ENCODE measurements at regions not wholly inside any gene's neighbourhood (a gene's known extent, or its start where the extent isn't known, plus 50 kb on each side); places are given as distances from the start of the nearest gene placed in this dataset.

DNA sequence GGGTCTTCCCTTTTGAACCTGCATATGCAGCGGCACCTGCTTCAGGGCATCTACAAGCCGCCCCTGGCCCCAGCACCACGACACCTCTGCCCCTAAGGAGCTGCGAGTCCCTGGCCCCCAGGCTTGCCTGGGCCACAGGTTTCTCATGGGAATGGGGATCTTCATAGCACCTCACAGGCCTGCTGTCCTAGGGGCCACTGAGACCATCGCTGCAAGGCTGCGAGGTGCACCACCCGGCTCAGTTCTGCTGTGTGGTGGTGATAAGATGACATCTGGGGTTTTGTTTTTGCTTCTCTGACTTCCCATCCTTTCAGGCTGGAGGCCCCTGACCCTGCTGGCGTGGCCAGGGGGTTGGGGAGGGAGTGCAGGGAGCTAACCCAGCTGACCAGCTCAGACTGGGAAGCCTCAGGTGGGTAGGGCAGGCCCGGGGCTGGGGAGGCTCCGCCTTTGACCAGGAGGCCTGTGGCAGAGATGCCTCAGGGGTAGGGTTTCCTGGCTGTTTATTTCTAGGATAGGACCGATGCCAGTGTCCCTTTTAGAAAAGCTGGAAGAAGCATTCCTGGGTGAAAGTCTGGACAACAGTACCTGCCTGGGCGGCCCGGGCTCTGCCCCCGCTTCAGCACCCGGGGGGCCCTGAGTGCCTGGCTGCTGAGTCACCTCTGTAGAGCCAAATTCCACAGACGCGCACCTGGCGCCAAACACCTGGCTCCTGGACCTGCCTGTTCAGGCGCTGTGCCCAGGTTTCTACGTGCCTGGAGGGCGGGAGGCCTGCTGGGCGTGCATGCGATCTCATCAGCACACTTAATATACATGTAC lies 264.7 kb downstream of the DLL1 start:
- H3K9ac ChIP-seq (ENCODE audit: low read depth, low read length), result no peak overlapping the region
- TF ChIP-seq, protein P1, sequence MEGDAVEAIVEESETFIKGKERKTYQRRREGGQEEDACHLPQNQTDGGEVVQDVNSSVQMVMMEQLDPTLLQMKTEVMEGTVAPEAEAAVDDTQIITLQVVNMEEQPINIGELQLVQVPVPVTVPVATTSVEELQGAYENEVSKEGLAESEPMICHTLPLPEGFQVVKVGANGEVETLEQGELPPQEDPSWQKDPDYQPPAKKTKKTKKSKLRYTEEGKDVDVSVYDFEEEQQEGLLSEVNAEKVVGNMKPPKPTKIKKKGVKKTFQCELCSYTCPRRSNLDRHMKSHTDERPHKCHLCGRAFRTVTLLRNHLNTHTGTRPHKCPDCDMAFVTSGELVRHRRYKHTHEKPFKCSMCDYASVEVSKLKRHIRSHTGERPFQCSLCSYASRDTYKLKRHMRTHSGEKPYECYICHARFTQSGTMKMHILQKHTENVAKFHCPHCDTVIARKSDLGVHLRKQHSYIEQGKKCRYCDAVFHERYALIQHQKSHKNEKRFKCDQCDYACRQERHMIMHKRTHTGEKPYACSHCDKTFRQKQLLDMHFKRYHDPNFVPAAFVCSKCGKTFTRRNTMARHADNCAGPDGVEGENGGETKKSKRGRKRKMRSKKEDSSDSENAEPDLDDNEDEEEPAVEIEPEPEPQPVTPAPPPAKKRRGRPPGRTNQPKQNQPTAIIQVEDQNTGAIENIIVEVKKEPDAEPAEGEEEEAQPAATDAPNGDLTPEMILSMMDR (IDR thresholded peaks at IDR 0.05; ENCODE audit: borderline replicate concordance, extremely low read depth, low read length, poor library complexity, severe bottlenecking), result no peak
- no peak for TF ChIP-seq EZH2 (IDR thresholded peaks at IDR 0.05; ENCODE audit: borderline replicate concordance, low read depth, low read length, severe bottlenecking)
- no peak overlapping the region for H2AFZ ChIP-seq (ENCODE audit: low read depth, low read length)
- H4K20me1 ChIP-seq (ENCODE audit: insufficient read depth, low read length), result no peaks in the 10 kb centered on the region; the same call in 1 of the 2 replicates
- no peaks in the 10 kb centered on the region for H3K79me2 ChIP-seq (ENCODE audit: insufficient read depth, low read length)
- no peaks in the 10 kb centered on the region for H3K36me3 ChIP-seq (ENCODE audit: insufficient read depth, low read length)
- no peaks in the 10 kb centered on the region for H3K27me3 ChIP-seq (ENCODE audit: insufficient read depth, low read length, poor library complexity)
- H3K9me3 ChIP-seq (ENCODE audit: insufficient read depth, low read length, severe bottlenecking), result no peaks in the 10 kb centered on the region
- no peak overlapping the region for H3K4me3 ChIP-seq (ENCODE audit: low read depth in 1 of 2, low read length in 2 of 2)
- no peak overlapping the region for H3K27ac ChIP-seq (ENCODE audit: low read length)
- no peaks in the 10 kb centered on the region for H3K4me1 ChIP-seq (ENCODE audit: insufficient read depth, low read length)
- DNase-seq (no peak), ATAC-seq (ENCODE audit: insufficient read depth, low read depth) (no peak)
- no peak overlapping the region for H3K4me2 ChIP-seq (ENCODE audit: insufficient read depth, low read length)

DNA sequence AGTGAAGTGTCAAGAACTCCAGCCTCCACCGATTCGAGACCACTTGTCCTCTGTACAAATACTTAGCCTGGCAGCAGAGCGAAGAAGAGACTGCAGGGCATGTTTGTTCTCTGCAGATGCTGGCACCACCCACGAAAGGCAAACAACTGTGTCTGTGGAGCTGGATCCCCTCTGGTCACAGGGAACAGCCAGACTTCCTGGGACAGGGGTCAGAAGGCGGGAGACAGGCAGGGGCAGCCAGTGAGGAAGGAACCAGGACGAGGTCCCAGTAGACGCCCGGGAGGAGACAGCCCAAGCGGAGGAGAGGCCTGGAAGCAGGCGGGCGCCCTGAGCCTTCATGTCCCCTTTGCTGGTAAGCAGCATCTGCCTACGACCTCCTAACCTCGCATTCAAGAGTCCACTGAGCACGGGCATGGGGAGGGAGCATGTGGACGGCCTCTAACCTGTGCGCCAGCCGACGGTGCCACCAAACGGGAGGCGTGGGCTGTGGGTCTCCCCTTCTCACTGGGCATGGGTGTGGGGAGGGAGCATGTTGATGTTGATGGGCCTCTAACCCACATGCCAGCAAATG lies 265.5 kb downstream of the DLL1 start:
- Histone ChIP-seq H3K79me2 (ENCODE audit: insufficient read depth, low read length) (no peaks in the 10 kb centered on the region), H3K4me1 (ENCODE audit: insufficient read depth, low read length) (no peaks in the 10 kb centered on the region), H3K27me3 (ENCODE audit: insufficient read depth, low read length, poor library complexity) (no peaks in the 10 kb centered on the region), H3K4me2 (ENCODE audit: insufficient read depth, low read length) (no peak overlapping the region), H3K27ac (ENCODE audit: low read length) (no peak overlapping the region), H3K9ac (ENCODE audit: low read depth, low read length) (no peak overlapping the region), H3K9me3 (ENCODE audit: insufficient read depth, low read length, severe bottlenecking) (no peaks in the 10 kb centered on the region), H3K4me3 (ENCODE audit: low read depth in 1 of 2, low read length in 2 of 2) (no peak overlapping the region), H2AFZ (ENCODE audit: low read depth, low read length) (no peak overlapping the region), H3K36me3 (ENCODE audit: insufficient read depth, low read length) (no peaks in the 10 kb centered on the region), H4K20me1 (ENCODE audit: insufficient read depth, low read length) (no peaks in the 10 kb centered on the region; the same call in 1 of the 2 replicates)
- TF ChIP-seq EZH2 (IDR thresholded peaks at IDR 0.05; ENCODE audit: borderline replicate concordance, low read depth, low read length, severe bottlenecking), result no peak
- TF ChIP-seq, protein P1 (IDR thresholded peaks at IDR 0.05; ENCODE audit: borderline replicate concordance, extremely low read depth, low read length, poor library complexity, severe bottlenecking), result no peak
- DNase-seq (no peak), ATAC-seq (ENCODE audit: insufficient read depth, low read depth) (no peak)

DNA sequence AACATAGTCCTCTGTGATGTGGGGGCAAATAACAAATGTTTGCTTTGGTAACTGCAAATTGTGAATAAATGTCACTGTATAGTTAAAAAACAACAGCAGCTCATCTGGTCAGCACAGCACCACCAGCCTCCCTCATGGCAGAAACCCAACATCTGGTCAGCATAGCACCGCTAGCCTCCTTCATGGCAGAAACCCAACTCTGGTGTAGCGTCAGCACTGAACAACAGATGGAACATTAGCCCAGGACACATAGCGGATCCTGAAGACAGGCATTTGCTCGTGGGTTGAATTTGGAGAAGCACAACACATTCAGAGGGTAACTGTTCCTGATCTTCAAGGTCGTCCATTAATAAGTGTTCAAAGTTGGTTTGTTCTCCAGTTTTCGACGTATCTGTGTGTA lies 265.9 kb downstream of the DLL1 start:
- H3K27ac ChIP-seq (ENCODE audit: low read length), result no peak overlapping the region
- DNase-seq (no peak), ATAC-seq (ENCODE audit: insufficient read depth, low read depth) (no peak)
- H4K20me1 ChIP-seq (ENCODE audit: insufficient read depth, low read length), result no peaks in the 10 kb centered on the region; the same call in 1 of the 2 replicates
- H3K27me3 ChIP-seq (ENCODE audit: insufficient read depth, low read length, poor library complexity), result no peaks in the 10 kb centered on the region
- no peaks in the 10 kb centered on the region for H3K4me1 ChIP-seq (ENCODE audit: insufficient read depth, low read length)
- no peak overlapping the region for H3K4me2 ChIP-seq (ENCODE audit: insufficient read depth, low read length)
- H3K9me3 ChIP-seq (ENCODE audit: insufficient read depth, low read length, severe bottlenecking), result no peaks in the 10 kb centered on the region
- H3K4me3 ChIP-seq (ENCODE audit: low read depth in 1 of 2, low read length in 2 of 2), result no peak overlapping the region
- no peaks in the 10 kb centered on the region for H3K79me2 ChIP-seq (ENCODE audit: insufficient read depth, low read length)
- TF ChIP-seq EZH2 (IDR thresholded peaks at IDR 0.05; ENCODE audit: borderline replicate concordance, low read depth, low read length, severe bottlenecking), result no peak
- TF ChIP-seq, protein P1 (IDR thresholded peaks at IDR 0.05; ENCODE audit: borderline replicate concordance, extremely low read depth, low read length, poor library complexity, severe bottlenecking), result no peak
- H3K36me3 ChIP-seq (ENCODE audit: insufficient read depth, low read length), result no peaks in the 10 kb centered on the region
- H2AFZ ChIP-seq (ENCODE audit: low read depth, low read length), result no peak overlapping the region
- no peak overlapping the region for H3K9ac ChIP-seq (ENCODE audit: low read depth, low read length)

Measured in DND-41 (cell line).